Fibroblast of lung (primary cell): ENCODE measurements at regions not wholly inside any gene's neighbourhood (a gene's known extent, or its start where the extent isn't known, plus 50 kb on each side); places are given as distances from the start of the nearest gene placed in this dataset.

Experiments
- DNase-seq, 2 donors: peaks; one replicate each; pipeline versions ENCODE4 v3.0.0 to v3.0.0-alpha.2; 2010; ENCODE audit warnings: low read depth in 2 of 2
- H2AFZ ChIP-seq: 2 replicates; pipeline ENCODE4 v1.5.1; 2012; ENCODE audit warnings: low read length, control low read depth, inconsistent platforms
- H3K27ac ChIP-seq: 2 replicates; pipeline ENCODE4 v1.5.1; 2011; ENCODE audit warnings: low read length, control low read depth; ENCODE audit not compliant: insufficient read depth
- H3K27me3 ChIP-seq: 2 replicates; pipeline ENCODE4 v1.5.1; 2011; ENCODE audit warnings: mild to moderate bottlenecking, low read length; ENCODE audit not compliant: control insufficient read depth, insufficient read depth
- H3K36me3 ChIP-seq: 2 replicates; pipeline ENCODE4 v1.5.1; 2011; ENCODE audit warnings: low read length; ENCODE audit not compliant: control insufficient read depth, insufficient read depth
- H3K4me1 ChIP-seq: 2 replicates; pipeline ENCODE4 v1.5.1; 2011; ENCODE audit warnings: low read length; ENCODE audit not compliant: control insufficient read depth, insufficient read depth; ENCODE audit errors: extremely low read depth
- H3K4me2 ChIP-seq: 2 replicates; pipeline ENCODE4 v1.5.1; 2011; ENCODE audit warnings: low read length, control low read depth; ENCODE audit not compliant: insufficient read depth; ENCODE audit errors: extremely low read depth
- H3K4me3 ChIP-seq, 4 experiments: fragments of 200-600 bp in 1 of 4; sonication (generic) in 1 of 4; replicated peaks in 1 of 4; 2 replicates each; pipeline ENCODE4 v1.5.1; 2011 to 2016; ENCODE audit warnings: low read length in 4 of 4, low read depth in 3 of 4, mild to moderate bottlenecking in 3 of 4, control low read depth in 2 of 4, inconsistent platforms in 1 of 4, mixed read lengths in 1 of 4; ENCODE audit not compliant: insufficient read depth in 1 of 4; ENCODE audit errors: control extremely low read depth in 1 of 4
- H3K79me2 ChIP-seq: 2 replicates; pipeline ENCODE4 v1.5.1; 2012; ENCODE audit warnings: mild to moderate bottlenecking, low read length, inconsistent platforms; ENCODE audit not compliant: control insufficient read depth, insufficient read depth
- H3K9ac ChIP-seq: 2 replicates; pipeline ENCODE4 v1.5.1; 2011; ENCODE audit warnings: mild to moderate bottlenecking, low read length, control low read depth; ENCODE audit not compliant: insufficient read depth
- H3K9me3 ChIP-seq: 2 replicates; pipeline ENCODE4 v1.5.1; 2012; ENCODE audit warnings: low read depth, low read length; ENCODE audit not compliant: control insufficient read depth, insufficient read depth
- H4K20me1 ChIP-seq: 2 replicates; pipeline ENCODE4 v1.5.1; 2011; ENCODE audit warnings: low read length; ENCODE audit not compliant: control insufficient read depth, insufficient read depth; ENCODE audit errors: extremely low read depth
- EZH2 ChIP-seq: IDR thresholded peaks from 2 replicates; pipeline ENCODE4 v1.5.1; 2012; ENCODE audit warnings: low read length, control low read depth, mild to moderate bottlenecking; ENCODE audit errors: missing control alignments
- TF ChIP-seq, protein P1 (sequence below), 2 donors: IDR thresholded peaks in 1 of 2; conservative IDR thresholded peaks in 1 of 2; 1 replicate in 1 of 2; 2 replicates in 1 of 2; pipeline ENCODE4 v1.5.1; 2011 to 2012; ENCODE audit warnings: low read length in 2 of 2, control low read depth in 1 of 2, inconsistent platforms in 1 of 2, low read depth in 1 of 2, mild to moderate bottlenecking in 1 of 2

DNA sequence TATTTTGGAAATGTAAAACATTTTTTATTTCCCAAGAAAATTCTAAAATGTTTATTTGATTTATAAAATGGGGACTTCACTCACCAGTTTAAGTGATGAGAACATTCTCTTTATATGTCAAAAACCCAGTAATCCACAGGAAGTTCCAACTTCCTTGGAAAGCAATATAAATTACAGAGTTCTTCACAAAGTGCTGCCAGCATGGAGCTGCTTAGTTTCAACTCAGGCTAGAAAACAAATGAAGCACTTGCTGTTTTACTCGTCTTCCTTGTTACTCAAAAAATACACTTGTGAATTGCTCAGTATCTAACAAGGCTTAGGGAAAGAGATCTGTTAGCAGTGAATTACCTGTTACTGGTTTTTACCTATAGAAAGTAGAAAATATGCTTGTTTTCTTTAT lies 942.7 kb upstream of the MDGA2 start:
- TF ChIP-seq, protein P1, sequence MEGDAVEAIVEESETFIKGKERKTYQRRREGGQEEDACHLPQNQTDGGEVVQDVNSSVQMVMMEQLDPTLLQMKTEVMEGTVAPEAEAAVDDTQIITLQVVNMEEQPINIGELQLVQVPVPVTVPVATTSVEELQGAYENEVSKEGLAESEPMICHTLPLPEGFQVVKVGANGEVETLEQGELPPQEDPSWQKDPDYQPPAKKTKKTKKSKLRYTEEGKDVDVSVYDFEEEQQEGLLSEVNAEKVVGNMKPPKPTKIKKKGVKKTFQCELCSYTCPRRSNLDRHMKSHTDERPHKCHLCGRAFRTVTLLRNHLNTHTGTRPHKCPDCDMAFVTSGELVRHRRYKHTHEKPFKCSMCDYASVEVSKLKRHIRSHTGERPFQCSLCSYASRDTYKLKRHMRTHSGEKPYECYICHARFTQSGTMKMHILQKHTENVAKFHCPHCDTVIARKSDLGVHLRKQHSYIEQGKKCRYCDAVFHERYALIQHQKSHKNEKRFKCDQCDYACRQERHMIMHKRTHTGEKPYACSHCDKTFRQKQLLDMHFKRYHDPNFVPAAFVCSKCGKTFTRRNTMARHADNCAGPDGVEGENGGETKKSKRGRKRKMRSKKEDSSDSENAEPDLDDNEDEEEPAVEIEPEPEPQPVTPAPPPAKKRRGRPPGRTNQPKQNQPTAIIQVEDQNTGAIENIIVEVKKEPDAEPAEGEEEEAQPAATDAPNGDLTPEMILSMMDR (conservative IDR thresholded peaks at IDR 0.05 in 1 of 2, IDR thresholded peaks at IDR 0.05 in 1 of 2; ENCODE audit: low read depth in 1 of 2, low read length in 2 of 2): no peak
- no peak for TF ChIP-seq EZH2

DNA sequence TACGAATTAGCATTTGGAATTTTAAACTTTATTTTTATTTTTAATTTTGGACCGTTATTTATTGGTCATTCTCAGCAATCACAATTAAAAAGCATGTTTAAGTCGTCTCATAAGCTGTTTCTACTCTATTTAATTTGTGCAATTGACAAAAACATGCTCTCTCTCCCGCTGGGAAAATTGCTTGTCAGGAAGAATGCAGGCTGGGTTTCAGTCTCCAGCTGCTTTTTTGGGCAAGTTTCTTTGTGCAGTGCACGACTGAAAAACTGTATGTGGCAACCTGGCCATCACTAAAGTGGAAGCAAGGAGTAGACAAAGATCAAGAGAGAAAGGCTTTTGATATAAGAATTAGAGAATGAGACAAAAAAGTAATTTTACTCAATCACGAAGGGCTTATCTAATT lies 941.5 kb upstream of the MDGA2 start:
- Histone ChIP-seq H3K36me3 (no peaks in the 10 kb centered on the region), H3K27ac (no peak overlapping the region), H3K4me2 (no peak overlapping the region), H3K27me3 (no peaks in the 10 kb centered on the region), H3K79me2 (no peaks in the 10 kb centered on the region), H2AFZ (no peak overlapping the region), H3K4me3 (no peak overlapping the region), H3K9ac (no peak overlapping the region), H3K4me1 (no peaks in the 10 kb centered on the region), H3K9me3 (no peaks in the 10 kb centered on the region), H4K20me1 (no peaks in the 10 kb centered on the region)
- DNase-seq: no peak
- TF ChIP-seq, protein P1 (conservative IDR thresholded peaks at IDR 0.05 in 1 of 2, IDR thresholded peaks at IDR 0.05 in 1 of 2; ENCODE audit: low read depth in 1 of 2, low read length in 2 of 2): no peak
- no peak for TF ChIP-seq EZH2

More for the DNA sequence above, 942.7 kb upstream of the MDGA2 start:
- Histone ChIP-seq H3K79me2 (no peaks in the 10 kb centered on the region), H3K4me2 (no peak overlapping the region), H3K9me3 (no peaks in the 10 kb centered on the region), H2AFZ (no peak overlapping the region), H3K9ac (no peak overlapping the region), H3K4me1 (no peaks in the 10 kb centered on the region), H4K20me1 (no peaks in the 10 kb centered on the region), H3K4me3 (no peak overlapping the region), H3K27me3 (no peaks in the 10 kb centered on the region), H3K27ac (no peak overlapping the region), H3K36me3 (no peaks in the 10 kb centered on the region)
- DNase-seq: no peak

DNA sequence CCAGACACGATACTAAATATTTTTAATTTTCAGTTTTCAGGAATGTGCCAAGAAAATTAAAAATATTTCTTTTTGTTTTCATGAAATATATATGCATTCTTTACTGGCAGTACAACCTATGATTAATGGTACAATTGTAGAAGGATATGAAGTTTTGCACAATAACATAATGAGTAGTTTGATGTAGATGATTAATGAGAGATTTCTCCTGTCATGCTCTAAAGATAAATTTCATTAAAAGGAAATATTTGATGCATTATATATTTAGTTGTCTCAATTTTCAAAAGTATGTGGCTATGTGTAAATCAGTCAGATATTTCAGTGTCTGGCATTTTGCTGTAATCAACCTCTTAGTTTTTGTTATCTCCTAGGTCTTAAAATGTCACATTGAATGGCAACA lies 940.2 kb upstream of the MDGA2 start:
- H3K4me1 ChIP-seq: no peaks in the 10 kb centered on the region
- no peak overlapping the region for H3K4me2 ChIP-seq
- H3K27ac ChIP-seq: no peak overlapping the region
- H3K9me3 ChIP-seq: no peaks in the 10 kb centered on the region
- no peaks in the 10 kb centered on the region for H4K20me1 ChIP-seq
- H3K79me2 ChIP-seq: no peaks in the 10 kb centered on the region
- no peaks in the 10 kb centered on the region for H3K27me3 ChIP-seq
- no peak overlapping the region for H2AFZ ChIP-seq
- H3K36me3 ChIP-seq: no peaks in the 10 kb centered on the region
- H3K9ac ChIP-seq: no peak overlapping the region
- no peak overlapping the region for H3K4me3 ChIP-seq
- DNase-seq: no peak
- TF ChIP-seq, protein P1 (conservative IDR thresholded peaks at IDR 0.05 in 1 of 2, IDR thresholded peaks at IDR 0.05 in 1 of 2; ENCODE audit: low read depth in 1 of 2, low read length in 2 of 2): no peak
- no peak for TF ChIP-seq EZH2
